Ureter (tissue), 1 donor: ENCODE measurements at regions not wholly inside any gene's neighbourhood (a gene's known extent, or its start where the extent isn't known, plus 50 kb on each side); places are given as distances from the start of the nearest gene placed in this dataset.
"Not testable (repeated sequence)": the region's sequence is repeated elsewhere in the genome, so short reads cannot be mapped to it uniquely, and the experiment has no call there.

Experiments used
- DNase-seq: peaks from one replicate; pipeline ENCODE4 v3.0.0-alpha.2; 2020; ENCODE audit warnings: low spot score
- donor health status: DM: yes; HTN: yes; CAD: no.

DNA sequence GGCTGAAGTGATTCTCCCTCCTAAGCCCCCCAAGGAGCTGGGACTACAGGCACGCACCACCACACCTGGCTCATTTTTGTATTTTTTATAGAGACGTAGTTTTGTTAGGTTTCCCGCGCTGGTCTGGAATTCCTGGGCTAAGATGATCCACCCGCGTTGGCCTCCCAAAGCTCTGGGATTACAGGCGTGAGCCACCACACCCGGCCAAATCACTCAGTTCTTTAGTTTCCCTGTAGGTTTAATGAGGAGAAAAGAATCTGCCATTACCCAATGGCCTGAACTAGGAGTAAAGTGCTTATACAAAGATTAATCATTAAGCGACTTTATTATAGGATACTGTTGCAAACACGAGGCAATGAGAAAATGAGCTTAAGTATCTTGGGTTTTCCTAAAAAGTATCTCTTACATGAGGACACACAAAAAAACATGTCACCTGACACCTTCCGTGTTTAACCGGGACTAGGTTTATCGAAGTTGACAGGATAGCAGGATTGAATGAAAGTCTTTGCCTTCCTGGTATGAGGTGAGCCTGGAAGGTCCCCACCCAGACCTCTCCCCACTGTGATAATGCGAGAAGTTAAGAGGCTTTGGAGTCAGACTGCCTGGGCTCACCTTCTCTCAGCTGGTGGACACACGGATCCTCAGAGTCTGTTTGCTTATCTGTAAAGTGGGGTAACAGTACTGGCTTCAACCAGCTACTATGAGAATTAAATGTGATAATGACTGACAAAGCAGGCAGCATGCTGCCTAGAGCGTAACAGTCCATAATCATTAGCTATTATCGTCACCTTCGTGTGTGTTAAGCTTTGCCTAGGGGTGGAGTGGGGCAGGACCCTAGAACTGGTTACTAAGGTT is 133.5 kb upstream of the KRAS start:
- DNase-seq, result no peak

DNA sequence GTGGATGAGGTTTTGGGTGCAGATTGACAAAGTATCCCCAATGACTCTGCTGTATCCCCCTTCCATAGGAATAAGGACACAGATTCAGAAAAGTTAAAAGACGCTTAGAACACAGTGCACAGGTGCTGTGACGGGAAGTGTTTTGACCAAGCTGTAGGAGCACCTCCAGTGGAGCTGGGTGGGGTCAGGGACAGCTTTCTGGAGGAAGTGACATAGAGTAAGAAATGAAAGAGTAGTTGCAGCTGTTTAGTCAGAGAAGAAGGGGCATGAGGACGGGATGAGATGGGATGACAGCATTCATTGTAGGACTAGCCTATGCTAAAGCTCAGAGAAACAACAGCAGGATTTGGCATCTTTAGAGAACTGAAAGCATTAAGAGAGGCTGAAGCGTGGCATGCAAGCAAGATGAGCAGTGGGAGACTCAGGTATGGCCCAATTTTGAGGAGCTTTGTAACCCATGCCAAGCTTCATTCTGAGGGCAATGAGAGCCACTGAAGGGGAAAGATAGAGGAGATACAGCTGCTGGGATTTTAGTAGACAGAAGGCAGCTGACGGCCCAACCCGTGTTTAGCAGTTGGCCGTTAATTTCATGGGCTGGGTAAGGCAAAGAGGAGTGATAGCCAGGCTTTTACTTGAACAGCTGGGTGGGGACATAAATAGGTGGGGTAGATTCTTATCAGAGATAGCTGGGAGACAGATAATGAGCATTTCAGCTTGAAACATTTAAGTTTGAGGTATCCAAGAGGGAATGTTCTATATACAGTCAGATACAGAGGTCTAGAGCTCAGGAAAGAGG is 131.8 kb upstream of the KRAS start:
- DNase-seq, result no peak

DNA sequence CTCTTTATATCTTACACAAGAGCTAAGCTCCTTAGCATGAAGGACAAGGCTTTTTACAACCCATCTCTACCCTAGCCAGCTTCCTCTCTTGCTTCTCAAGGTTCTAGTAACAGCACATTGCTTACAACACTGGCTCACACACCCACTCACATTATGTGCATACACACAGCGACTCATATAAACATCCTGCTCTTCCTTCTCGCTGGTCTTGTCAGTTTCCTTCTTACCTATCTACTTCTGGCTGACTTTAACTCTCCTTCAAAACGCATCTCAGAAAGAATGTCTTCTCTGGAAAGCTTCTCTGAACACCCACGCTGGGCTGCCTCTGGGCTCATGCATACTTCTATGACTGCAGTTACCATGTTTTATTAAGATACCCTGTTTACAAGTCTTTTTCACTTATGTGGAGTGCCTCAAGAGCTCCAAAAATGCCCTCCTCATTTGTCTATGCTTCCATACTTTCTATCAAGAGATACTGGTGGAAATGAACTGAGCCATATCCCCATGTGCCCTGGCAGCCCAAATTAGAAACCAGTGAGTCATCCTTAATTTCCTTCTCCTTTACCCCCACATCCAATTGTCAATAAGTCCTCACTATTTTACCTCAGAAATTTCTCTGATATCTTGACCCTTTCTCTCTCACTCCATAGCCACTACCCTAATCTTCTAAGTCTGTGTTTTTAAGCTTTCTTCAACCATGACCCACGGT is 126.9 kb upstream of the KRAS start:
- no peak for DNase-seq

DNA sequence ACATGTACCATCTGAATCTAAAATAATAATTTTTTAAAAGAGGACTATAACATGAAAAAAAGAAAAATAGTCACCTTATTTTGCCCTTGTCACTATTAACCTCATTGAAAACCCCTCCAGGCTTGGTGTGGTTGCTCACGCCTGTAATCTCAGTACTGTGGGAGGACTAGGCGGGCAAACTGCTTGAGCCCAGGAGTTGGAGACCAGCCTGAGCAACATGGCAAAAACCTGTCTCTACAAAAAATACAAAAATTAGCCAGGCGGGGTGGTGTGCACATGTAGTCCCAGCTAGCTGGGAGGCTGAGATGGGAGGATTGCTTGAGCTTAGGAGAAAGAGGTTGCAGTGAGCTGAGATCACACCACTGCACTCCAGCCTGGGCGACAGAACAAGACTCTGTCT is 126.3 kb upstream of the KRAS start:
- DNase-seq, result no peak

DNA sequence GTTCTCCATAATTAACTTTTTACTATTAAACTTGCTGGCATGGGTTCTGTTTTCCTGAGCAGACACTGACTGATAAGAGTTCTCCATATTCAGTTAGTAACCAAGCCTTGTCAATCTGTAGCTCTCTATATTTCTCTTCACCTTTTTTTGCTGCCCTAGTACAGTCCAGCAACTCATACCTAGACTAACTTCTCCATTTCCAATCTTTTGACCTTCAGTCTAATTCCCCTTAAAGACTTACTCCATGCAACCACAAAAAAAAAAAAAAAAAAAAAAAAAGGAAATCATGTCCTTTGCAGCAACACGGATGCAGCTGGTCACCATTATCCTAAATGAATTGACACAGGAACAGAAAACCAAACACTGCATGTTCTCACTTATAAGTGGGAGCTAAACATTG is 125.7 kb upstream of the KRAS start:
- DNase-seq, result no peak

DNA sequence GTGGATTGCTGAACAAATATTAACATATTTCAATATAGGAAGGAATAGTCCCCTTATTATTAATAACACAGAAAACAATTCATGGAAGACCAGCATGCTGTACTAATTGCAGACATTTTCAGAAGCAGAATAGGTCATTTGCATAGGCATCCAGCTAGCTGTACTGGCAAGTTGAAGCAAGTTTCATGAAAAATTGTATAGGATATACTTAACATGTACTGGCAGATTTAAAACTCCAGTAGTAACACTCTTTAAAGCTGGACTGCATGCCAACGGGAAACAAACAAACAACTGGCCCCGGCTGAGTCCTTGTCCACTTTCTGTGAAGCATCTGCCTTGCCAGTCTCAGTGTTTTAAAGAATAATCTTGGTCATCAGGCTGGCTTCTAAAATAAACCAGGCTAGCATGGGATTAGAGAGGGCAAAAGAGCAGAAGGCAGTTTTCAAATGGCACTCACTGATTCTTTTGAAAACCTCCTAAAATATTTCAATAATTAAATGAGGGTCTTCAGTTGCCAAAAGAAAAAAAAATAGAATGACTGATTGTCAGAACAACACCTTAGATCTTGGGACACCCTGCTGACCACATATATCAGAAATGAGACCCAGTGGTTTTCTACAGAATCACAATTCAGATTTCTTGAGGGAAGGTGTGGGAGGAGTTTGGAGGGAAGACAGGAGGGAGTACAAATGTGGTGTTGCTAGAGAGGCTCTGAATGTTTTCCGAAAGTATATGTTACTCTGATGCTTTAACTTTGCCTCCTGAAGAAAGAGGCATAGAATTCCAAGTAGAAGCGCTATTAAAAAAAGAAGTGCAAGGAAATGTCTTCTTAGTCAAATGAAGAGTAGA is 122.5 kb upstream of the KRAS start:
- DNase-seq, result no peak

DNA sequence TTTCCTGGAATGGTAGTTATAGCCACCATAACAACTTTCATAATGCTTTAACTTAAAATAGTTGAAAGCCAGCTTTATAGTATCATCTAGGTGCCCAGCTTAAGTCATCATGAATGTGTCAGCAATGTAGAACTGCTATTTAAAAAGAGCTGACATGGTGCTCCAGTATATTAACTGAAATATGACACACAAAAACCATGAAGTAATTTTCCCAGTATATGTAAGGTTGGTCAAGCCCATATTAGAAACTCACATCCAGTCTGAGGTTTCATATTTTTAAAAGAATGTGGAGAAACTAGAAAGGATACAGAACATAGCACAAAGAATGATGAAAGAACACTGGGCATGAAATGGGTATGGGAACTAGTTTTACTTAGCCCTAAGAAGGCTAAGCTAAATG is 121.3 kb upstream of the KRAS start:
- DNase-seq, result no peak

DNA sequence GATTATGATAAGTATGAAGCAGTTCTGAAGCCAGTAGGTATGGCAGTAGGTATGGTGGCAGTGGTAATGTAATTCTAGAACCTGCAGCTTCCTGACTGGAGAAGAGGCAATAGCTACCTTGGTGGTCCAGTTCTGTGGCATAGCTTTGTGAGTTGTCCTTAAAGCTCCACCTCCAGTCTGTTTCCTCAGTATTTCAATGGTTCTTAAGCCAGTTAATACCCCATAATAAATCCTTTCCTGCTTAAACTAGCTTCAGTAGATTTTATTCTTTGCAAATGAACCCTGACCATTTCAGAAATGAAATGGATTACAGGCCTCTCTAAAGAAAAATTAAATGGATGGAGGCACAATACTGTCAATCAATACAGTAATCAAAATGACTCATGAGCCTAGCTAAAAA is 117.8 kb upstream of the KRAS start:
- DNase-seq, result no peak

DNA sequence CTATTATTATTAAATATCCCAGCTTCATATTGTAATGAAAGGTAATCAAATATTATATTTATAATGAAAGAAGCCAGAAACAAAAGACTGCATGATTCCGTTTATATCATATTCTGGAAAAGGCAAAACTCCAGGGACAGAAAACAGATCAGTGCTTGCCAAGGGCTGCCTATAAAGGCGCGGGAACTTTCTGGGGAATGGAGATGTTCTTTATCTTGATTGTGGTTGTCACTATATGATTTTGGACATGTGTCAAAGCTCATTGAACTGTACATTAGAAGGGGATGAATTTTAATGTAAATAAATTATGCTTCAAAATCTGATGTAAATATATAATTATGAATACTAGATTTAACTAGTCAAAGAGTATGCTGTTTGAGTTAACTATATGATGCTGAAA is 115.4 kb upstream of the KRAS start:
- DNase-seq, result no peak

DNA sequence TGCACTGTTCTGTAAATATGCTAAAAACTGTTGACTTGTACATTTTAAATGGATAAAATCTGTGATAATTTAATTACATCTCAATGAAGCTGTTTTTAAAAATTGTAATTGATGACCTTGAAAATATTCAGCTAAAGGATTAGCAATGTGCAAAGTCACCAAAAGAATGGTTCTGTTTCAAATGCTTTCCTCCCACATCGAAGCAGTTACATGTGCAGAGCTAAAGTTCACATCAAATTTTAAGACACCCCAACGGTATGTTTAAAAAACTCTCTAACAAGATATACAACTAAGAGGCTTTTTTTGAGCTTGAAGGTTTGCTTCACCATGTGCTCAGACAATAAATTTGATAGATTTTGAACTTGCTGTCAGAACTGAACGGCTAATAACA is 114.6 kb upstream of the KRAS start:
- no peak for DNase-seq

DNA sequence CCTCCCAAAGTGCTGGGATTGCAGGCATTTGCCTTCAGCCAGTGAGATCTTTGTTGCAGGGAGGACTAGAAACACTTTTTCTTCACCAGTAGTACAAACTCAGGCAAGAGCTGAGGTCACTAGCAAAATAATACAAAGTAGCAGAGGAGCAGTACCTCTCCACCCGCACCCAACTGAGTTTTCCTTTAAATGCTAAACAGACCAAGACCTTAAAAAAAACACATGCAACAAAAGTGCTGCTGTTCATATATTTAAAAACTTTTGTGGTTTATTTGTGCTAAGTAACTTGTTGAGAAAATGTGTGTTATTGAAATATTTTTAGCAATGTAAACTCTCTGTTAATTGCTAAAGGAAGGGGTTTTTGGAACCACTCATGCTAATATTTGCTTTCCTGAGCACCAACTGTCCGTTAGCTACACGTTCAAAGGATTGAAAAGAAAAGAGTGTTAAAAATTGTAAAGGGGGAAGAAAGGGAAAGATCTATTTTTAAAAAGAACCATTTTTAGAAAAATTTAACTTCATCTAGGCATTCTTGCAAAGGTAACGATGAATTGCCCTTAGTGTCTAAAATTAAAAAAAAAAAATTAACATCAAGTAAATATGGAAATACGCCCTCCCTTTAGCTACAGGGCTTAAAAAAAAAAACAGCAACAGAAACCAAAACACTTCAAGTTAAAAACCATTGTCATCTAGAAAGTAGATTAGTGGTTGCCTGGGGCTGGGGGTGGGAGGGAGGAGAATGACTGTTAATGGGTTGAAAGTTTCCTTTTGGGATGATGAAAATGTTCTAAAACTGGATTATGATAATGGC is 114.0 kb upstream of the KRAS start:
- no peak for DNase-seq

DNA sequence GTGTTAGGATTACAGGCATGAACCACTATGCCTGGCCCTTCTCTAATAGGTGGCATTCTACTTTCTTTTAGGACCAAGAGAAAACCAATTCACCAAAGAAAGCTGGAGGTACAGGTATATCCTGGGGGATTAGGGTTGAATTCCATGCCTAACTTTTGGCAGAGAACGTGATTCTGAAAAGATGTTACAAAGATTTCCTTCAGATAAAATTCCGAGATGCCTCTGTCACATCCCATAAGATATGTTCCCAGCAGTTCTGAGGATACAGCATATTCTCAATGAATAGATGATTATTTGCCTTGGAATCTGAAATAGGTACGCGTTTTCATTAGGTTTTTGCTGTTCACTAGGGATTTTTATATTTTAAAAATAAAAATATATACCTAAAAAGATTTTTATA is 111.9 kb upstream of the KRAS start:
- no peak for DNase-seq

DNA sequence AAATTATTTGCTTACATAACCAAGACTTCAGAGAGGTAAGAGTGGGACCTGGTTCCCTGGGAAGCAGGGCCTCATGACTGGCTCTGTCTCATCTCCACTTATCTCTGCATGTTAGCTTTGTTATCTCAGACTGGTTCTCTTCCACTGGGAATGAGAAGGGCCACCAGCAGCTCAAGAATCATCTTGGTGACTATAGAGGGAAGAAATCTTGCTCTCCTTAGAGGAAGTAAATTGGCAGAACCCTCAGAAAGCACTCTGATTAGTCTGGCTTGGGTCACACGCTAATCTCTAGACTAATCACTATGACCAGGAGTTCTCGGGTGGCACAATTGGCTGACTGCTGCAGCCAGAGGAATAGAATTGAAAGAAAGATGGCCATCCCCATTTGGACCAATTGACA is 110.8 kb upstream of the KRAS start:
- no peak for DNase-seq

DNA sequence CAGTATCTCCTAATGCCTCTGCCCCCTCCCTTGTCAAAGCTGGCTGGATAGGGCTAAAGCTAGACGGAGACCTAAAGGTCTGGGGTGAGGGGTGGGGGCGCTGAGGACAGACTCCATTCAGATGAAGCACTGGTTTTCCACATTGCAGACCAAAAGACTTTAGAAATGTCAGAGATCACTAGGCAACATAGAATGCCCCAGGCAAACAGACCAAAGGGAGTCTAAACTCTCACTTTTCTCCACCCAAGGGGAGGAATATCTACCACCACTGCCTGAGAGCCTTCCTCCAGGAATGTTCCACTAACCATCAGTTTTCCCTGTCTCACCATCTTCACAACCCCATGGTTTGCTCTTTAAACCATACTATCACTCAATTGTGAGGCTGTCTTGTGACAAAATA is 106.9 kb upstream of the KRAS start:
- no peak for DNase-seq

DNA sequence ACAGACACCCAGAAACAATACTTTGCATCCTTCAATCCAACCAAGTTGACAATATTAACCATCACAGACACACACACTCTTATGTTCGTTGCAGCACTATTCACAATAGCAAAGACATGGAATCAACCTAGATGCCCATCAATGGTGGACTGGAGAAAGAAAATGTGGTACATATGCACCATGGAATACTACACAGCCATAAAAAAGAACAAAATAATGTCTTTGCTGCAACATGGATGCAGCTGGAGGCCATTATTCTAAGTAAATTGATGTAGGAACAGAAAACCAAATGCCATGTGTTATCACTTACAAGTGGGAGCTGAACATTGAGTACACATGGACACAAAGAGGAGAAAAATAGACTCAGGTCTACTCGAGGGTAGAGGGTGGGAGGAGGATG is 102.2 kb upstream of the KRAS start:
- not testable (repeated sequence) for DNase-seq

DNA sequence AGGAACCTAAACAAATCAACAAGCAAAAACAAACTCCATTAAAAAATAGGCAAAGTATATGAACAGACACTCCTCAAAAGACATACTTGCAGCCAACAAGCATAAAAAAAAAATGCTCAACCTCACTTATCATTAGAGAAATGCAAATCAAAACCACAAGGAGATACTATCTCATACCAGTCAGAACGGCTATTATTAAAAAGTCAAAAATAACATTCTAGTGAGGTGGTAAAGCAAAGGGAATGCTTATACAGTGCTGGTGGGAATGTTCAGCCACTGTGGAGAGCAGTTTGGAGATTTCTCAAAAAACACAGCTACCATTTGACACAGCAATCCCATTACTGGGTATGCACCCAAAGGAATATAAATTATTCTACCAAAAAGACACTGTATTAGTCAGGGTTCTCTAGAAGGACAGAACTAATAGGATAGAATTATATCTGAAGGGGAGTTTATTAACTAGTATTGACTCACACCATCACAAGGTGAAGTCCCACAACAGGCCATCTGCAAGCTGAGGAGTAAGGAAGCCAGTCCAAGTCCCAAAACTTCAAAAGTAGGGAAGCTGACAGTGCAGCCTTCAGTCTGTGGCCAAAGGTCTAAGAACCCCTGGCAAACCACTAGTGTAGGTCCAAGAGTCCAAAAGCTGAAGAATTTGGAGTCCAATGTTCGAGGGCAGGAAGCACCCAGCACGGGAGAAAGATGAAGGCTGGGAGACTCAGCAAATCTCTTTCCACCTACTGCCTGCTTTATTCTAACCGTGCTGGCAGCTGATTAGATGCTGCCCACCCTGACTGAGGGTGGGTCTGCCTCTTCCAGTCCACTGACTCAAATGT is 101.6 kb upstream of the KRAS start:
- DNase-seq, result no peak

DNA sequence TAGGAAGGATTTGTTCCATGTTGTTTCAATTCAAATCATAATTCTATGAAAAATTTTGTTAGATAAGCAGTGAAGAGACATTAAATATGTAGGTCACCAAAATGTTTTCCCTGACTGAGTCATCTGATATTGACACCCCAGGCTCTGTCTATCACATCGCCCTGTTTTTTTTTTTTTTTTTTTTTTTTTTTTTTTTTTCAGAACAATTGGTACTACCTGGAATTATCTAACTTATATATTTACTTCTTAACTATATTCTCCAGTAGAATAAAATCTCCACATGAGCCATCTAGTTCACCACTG is 97.8 kb upstream of the KRAS start:
- no peak for DNase-seq

DNA sequence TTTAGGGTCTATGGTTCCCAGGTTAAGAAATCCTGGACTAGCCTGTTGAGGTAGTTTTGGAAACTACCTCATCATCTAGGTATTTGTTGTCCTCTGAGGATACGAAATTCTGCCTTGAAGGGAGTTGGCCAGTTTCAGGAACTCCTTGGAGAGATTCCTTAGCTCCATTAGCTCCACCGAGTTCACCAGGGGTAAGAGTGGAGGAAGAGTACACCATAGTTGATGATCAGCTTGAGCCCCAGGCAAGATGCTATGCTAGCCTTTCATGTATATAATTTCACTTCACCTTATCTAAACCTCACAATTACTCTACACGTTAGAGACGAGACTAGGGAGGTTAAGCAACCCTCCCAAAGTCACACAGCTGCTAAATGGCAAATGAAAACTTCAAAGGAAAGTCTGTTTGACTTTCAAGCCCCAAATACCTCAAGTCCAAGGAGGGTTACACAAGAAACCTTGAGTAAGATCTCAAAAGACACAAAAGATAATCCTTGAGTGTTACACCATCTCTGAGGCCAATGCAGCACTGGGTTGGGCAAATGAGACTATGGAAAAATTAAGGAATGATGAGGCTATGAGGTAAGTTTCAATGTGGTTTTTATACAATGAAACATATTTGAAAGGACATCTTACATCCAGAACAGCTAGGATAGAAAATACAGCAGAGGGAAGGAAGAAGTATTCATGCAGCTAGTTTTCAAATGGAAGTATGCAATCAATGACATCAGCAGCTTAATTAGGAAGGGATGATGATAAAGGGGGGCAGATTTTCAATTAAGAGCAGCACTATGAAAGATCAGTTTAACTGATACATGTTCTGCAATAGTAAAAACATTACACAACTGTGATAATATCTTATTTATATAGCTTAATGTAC is 97.2 kb upstream of the KRAS start:
- no peak for DNase-seq

DNA sequence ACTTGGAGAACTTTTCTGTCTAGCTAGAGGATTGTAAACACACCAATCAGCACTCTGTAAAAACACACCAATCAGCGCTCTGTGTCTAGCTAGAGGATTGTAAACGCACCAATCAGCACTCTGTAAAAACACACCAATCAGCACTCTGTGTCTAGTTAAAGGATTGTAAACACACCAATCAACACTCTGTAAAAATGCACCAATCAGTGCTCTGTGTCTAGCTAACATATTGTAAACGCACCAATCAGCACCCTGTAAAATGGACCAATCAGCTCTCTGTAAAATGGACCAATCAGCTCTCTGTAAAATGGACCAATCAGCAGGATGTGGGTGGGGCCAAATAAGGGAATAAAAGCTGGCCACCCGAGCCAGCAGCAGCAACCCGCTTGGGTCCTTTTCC is 91.1 kb upstream of the KRAS start:
- not testable (repeated sequence) for DNase-seq
